ENCODE measurements at regions not wholly inside any gene's neighbourhood (a gene's known extent, or its start where the extent isn't known, plus 50 kb on each side); places are given as distances from the start of the nearest gene placed in this dataset.

- no peak overlapping the region for H3K4me3 ChIP-seq (ENCODE audit: low read depth, low read length)
- TF ChIP-seq CTCF (conservative IDR thresholded peaks at IDR 0.05; ENCODE audit: low read depth, low read length) = no peak
- DNase-seq (ENCODE audit: low read depth) = no peak
Measured at GRCh38 chr2:128805237-128805636, 486.6 kb upstream of the HS6ST1 start.

GRCh38 chr2:128805918-128806317 is 487.2 kb upstream of the HS6ST1 start:
- H3K4me3 ChIP-seq (ENCODE audit: low read depth, low read length) = no peak overlapping the region
- no peak for TF ChIP-seq CTCF (conservative IDR thresholded peaks at IDR 0.05; ENCODE audit: low read depth, low read length)
- no peak for DNase-seq (ENCODE audit: low read depth)

GRCh38 chr2:128807317-128807716 is 488.6 kb upstream of the HS6ST1 start:
- no peak for TF ChIP-seq CTCF (conservative IDR thresholded peaks at IDR 0.05; ENCODE audit: low read depth, low read length)
- H3K4me3 ChIP-seq (ENCODE audit: low read depth, low read length) = no peak overlapping the region
- DNase-seq (ENCODE audit: low read depth) = no peak

- TF ChIP-seq CTCF (conservative IDR thresholded peaks at IDR 0.05; ENCODE audit: low read depth, low read length) = no peak
- H3K4me3 ChIP-seq (ENCODE audit: low read depth, low read length) = no peak overlapping the region
- DNase-seq (ENCODE audit: low read depth) = no peak
Measured at GRCh38 chr2:128808462-128809258, 490.0 kb upstream of the HS6ST1 start.

DNA sequence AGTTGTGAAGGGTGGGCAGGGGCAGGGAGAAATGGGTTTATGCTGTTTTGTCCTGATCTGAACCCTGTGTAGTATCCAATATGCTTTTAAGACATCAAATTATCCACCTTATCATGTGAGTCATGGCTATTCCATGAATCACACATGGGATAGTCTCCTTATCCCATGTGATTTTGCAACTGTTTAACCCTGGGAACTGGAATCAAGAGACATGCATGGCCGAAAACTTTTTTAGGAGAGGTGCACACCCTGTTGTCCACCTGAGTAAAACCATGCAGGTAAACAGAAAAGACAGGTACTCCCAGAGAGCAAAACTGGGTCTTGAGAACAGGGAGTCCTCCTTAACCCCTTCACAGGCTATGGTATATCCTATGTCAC is 490.6 kb upstream of the HS6ST1 start:
- H3K4me3 ChIP-seq (ENCODE audit: low read depth, low read length) = no peak overlapping the region
- DNase-seq (ENCODE audit: low read depth) = no peak
- no peak for TF ChIP-seq CTCF (conservative IDR thresholded peaks at IDR 0.05; ENCODE audit: low read depth, low read length)

DNA sequence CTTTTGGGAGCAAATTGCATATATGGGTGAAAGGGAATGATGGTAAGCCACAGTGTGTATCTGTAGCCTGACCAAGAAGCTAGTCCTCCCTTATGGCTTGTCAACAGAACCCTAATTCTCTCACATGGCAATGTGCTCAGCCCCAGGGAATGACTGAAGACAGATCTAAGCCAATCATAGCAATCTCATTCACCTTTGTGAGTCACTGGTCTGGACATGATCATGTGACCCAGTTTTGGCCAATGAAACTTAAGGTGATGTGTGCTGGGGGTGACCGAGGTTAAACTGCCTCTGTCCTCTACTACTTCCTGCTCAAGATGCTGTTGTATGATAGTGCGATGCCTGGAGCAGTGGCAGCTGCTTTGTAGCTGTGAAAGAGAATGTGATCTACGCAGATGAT is 491.2 kb upstream of the HS6ST1 start:
- no peak for TF ChIP-seq CTCF (conservative IDR thresholded peaks at IDR 0.05; ENCODE audit: low read depth, low read length)
- no peak for DNase-seq (ENCODE audit: low read depth)
- no peak overlapping the region for H3K4me3 ChIP-seq (ENCODE audit: low read depth, low read length)
